BLaER1 (cell line): ENCODE measurements at regions not wholly inside any gene's neighbourhood (a gene's known extent, or its start where the extent isn't known, plus 50 kb on each side); places are given as distances from the start of the nearest gene placed in this dataset.
"Not testable (repeated sequence)": the region's sequence is repeated elsewhere in the genome, so short reads cannot be mapped to it uniquely, and the experiment has no call there.

ENCODE experiments used
- H3K27ac ChIP-seq: shearing (Covaris generic); formaldehyde crosslinking; 2 replicates; pipeline ENCODE4 v1.8.1; 2022
- H3K27me3 ChIP-seq: shearing (Covaris generic); formaldehyde crosslinking; 2 replicates; pipeline ENCODE4 v1.8.1; 2022
- H3K36me3 ChIP-seq: shearing (Covaris generic); formaldehyde crosslinking; 2 replicates; pipeline ENCODE4 v1.8.1; 2022
- H3K4me1 ChIP-seq: shearing (Covaris generic); formaldehyde crosslinking; 2 replicates; pipeline ENCODE4 v1.8.1; 2022
- H3K4me2 ChIP-seq: shearing (Covaris generic); formaldehyde crosslinking; 2 replicates; pipeline ENCODE4 v1.8.1; 2022
- H3K4me3 ChIP-seq: shearing (Covaris generic); formaldehyde crosslinking; 2 replicates; pipeline ENCODE4 v1.8.1; 2022
- H3K9ac ChIP-seq: shearing (Covaris generic); formaldehyde crosslinking; 2 replicates; pipeline ENCODE4 v1.8.1; 2022
- H3K9me3 ChIP-seq: shearing (Covaris generic); formaldehyde crosslinking; 2 replicates; pipeline ENCODE4 v1.8.1; 2022
- H4K20me1 ChIP-seq: shearing (Covaris generic); formaldehyde crosslinking; 2 replicates; pipeline ENCODE4 v1.8.1; 2022
- Cebpa-rat ChIP-seq: shearing (Covaris generic); IDR thresholded peaks from 2 replicates; pipeline ENCODE4 v1.8.1; 2022

- no peak for TF ChIP-seq Cebpa-rat
- no peak overlapping the region for H3K4me3 ChIP-seq
- H3K36me3 ChIP-seq, result no peaks in the 10 kb centered on the region
- H3K9ac ChIP-seq, result no peak overlapping the region
- no peaks in the 10 kb centered on the region for H3K4me1 ChIP-seq
- H4K20me1 ChIP-seq, result no peaks in the 10 kb centered on the region
- no peaks in the 10 kb centered on the region for H3K9me3 ChIP-seq
- no peaks in the 10 kb centered on the region for H3K27me3 ChIP-seq
- no peak overlapping the region for H3K27ac ChIP-seq
- no peak overlapping the region for H3K4me2 ChIP-seq
Observed at GRCh38 chr9:30250872-30251271, 2133.6 kb upstream of the ACO1 start.

- no peaks in the 10 kb centered on the region for H3K36me3 ChIP-seq
- H3K9me3 ChIP-seq, result 0 out of 2 replicates have a peak, but pooled peaks cover 3% of the 10 kb centered on the region
- H3K4me3 ChIP-seq, result no peak overlapping the region
- H3K27ac ChIP-seq, result no peak overlapping the region
- no peaks in the 10 kb centered on the region for H4K20me1 ChIP-seq
- no peak for TF ChIP-seq Cebpa-rat
- no peaks in the 10 kb centered on the region for H3K4me1 ChIP-seq
- H3K27me3 ChIP-seq, result no peaks in the 10 kb centered on the region
- H3K4me2 ChIP-seq, result no peak overlapping the region
- no peak overlapping the region for H3K9ac ChIP-seq
Observed at GRCh38 chr9:30258094-30258493, 2126.3 kb upstream of the ACO1 start.

GRCh38 chr9:30280229-30280900 is 2104.1 kb upstream of the ACO1 start:
- H3K9me3 ChIP-seq, result no peaks in the 10 kb centered on the region
- no peaks in the 10 kb centered on the region for H3K27me3 ChIP-seq
- peaks cover 47% of the 10 kb centered on the region for H3K4me1 ChIP-seq
- H3K27ac ChIP-seq, result no peak overlapping the region
- no peak for TF ChIP-seq Cebpa-rat
- H4K20me1 ChIP-seq, result no peaks in the 10 kb centered on the region
- no peaks in the 10 kb centered on the region for H3K36me3 ChIP-seq
- H3K9ac ChIP-seq, result no peak overlapping the region
- H3K4me2 ChIP-seq, result peak overlapping the region; percentile 73
- no peak overlapping the region for H3K4me3 ChIP-seq

GRCh38 chr9:30289435-30289834 is 2095.0 kb upstream of the ACO1 start:
- no peak overlapping the region for H3K9ac ChIP-seq
- no peaks in the 10 kb centered on the region for H4K20me1 ChIP-seq
- H3K27me3 ChIP-seq, result no peaks in the 10 kb centered on the region
- H3K4me2 ChIP-seq, result no peak overlapping the region
- no peaks in the 10 kb centered on the region for H3K36me3 ChIP-seq
- no peak overlapping the region for H3K4me3 ChIP-seq
- no peaks in the 10 kb centered on the region for H3K9me3 ChIP-seq
- H3K27ac ChIP-seq, result no peak overlapping the region
- no peak for TF ChIP-seq Cebpa-rat
- no peaks in the 10 kb centered on the region for H3K4me1 ChIP-seq

- not testable (repeated sequence) for H3K9me3 ChIP-seq, H3K27me3 ChIP-seq, H3K4me3 ChIP-seq, H3K4me1 ChIP-seq, H4K20me1 ChIP-seq, H3K9ac ChIP-seq, H3K4me2 ChIP-seq, H3K27ac ChIP-seq, H3K36me3 ChIP-seq
Observed at GRCh38 chr9:30292026-30292425, 2092.4 kb upstream of the ACO1 start.

- H3K9ac ChIP-seq, result no peak overlapping the region
Observed at GRCh38 chr9:30293231-30293630, 2091.2 kb upstream of the ACO1 start.

GRCh38 chr9:30299126-30299780 is 2085.2 kb upstream of the ACO1 start:
- H3K4me1 ChIP-seq, result peaks cover 21% of the 10 kb centered on the region
- H3K27ac ChIP-seq, result no peak overlapping the region
- H3K9me3 ChIP-seq, result peaks cover 12% of the 10 kb centered on the region
- no peaks in the 10 kb centered on the region for H3K36me3 ChIP-seq
- no peaks in the 10 kb centered on the region for H4K20me1 ChIP-seq
- no peak overlapping the region for H3K4me3 ChIP-seq
- no peak overlapping the region for H3K4me2 ChIP-seq
- no peak for TF ChIP-seq Cebpa-rat
- no peaks in the 10 kb centered on the region for H3K27me3 ChIP-seq
- no peak overlapping the region for H3K9ac ChIP-seq

More at GRCh38 chr9:30293231-30293630, 2091.2 kb upstream of the ACO1 start:
- no peaks in the 10 kb centered on the region for H3K36me3 ChIP-seq
- no peak for TF ChIP-seq Cebpa-rat
- no peak overlapping the region for H3K27ac ChIP-seq
- no peak overlapping the region for H3K4me3 ChIP-seq
- no peaks in the 10 kb centered on the region for H3K27me3 ChIP-seq
- no peaks in the 10 kb centered on the region for H3K4me1 ChIP-seq
- H3K9me3 ChIP-seq, result no peaks in the 10 kb centered on the region
- no peak overlapping the region for H3K4me2 ChIP-seq
- no peaks in the 10 kb centered on the region for H4K20me1 ChIP-seq

GRCh38 chr9:30301271-30301963 is 2083.0 kb upstream of the ACO1 start:
- H3K9ac ChIP-seq, result no peak overlapping the region; the same call in 1 of the 2 replicates
- H3K4me1 ChIP-seq, result peaks cover 21% of the 10 kb centered on the region
- H3K27me3 ChIP-seq, result no peaks in the 10 kb centered on the region
- no peak overlapping the region for H3K4me3 ChIP-seq
- no peak for TF ChIP-seq Cebpa-rat
- no peaks in the 10 kb centered on the region for H4K20me1 ChIP-seq
- peaks cover 12% of the 10 kb centered on the region for H3K9me3 ChIP-seq
- H3K4me2 ChIP-seq, result peak overlapping the region; percentile 55
- H3K36me3 ChIP-seq, result no peaks in the 10 kb centered on the region
- peak overlapping the region; percentile 75; the same call in 1 of the 2 replicates for H3K27ac ChIP-seq

GRCh38 chr9:30310711-30311110 is 2073.7 kb upstream of the ACO1 start:
- H3K27ac ChIP-seq, result no peak overlapping the region
- no peaks in the 10 kb centered on the region for H4K20me1 ChIP-seq
- no peak for TF ChIP-seq Cebpa-rat
- no peak overlapping the region for H3K4me2 ChIP-seq
- no peak overlapping the region for H3K4me3 ChIP-seq
- H3K9ac ChIP-seq, result no peak overlapping the region
- no peaks in the 10 kb centered on the region for H3K36me3 ChIP-seq
- no peaks in the 10 kb centered on the region for H3K9me3 ChIP-seq
- H3K27me3 ChIP-seq, result no peaks in the 10 kb centered on the region
- no peaks in the 10 kb centered on the region for H3K4me1 ChIP-seq

- TF ChIP-seq Cebpa-rat, result no peak
- Histone ChIP-seq H3K4me3 (no peak overlapping the region), H3K36me3 (no peaks in the 10 kb centered on the region), H3K9me3 (no peaks in the 10 kb centered on the region), H3K27ac (no peak overlapping the region), H4K20me1 (no peaks in the 10 kb centered on the region), H3K27me3 (no peaks in the 10 kb centered on the region), H3K4me2 (no peak overlapping the region), H3K4me1 (no peaks in the 10 kb centered on the region), H3K9ac (no peak overlapping the region)
Observed at GRCh38 chr9:30329431-30329830, 2055.0 kb upstream of the ACO1 start.
